GM12878 (cell line): ENCODE measurements at regions not wholly inside any gene's neighbourhood (a gene's known extent, or its start where the extent isn't known, plus 50 kb on each side); places are given as distances from the start of the nearest gene placed in this dataset.
A peak's percentile ranks its signal among the peaks of the same experiment; 100 is the strongest.

Experiments used
- ATAC-seq: fragments of 200-7000 bp; cut with Tn5 transposase; 3 replicates; pipeline ENCODE4 v1.9.1; 2020; ENCODE audit warnings: mild to moderate bottlenecking, moderate library complexity
- BruUV-seq: library from RNA; stranded (reverse); fragments of 400-500 nt; replicated peaks from 2 replicates; lab custom pipeline; 2021; lab: Mats Ljungman, UMichigan
- CTCF ChIA-PET: fragments of 300-600 bp; sonication (Branson Sonifier 250); formaldehyde crosslinking; extraction: SDS; loops from one replicate; lab custom pipeline; 2021; ENCODE audit warnings: inconsistent platforms; lab: Yijun Ruan, JAX
- POLR2A ChIA-PET: fragments of 350-600 bp; formaldehyde crosslinking; extraction: SDS; loops from one replicate; lab custom pipeline; 2021; ENCODE audit warnings: inconsistent platforms; lab: Charles Lee
- RAD21 ChIA-PET: fragments of 300-600 bp; sonication (Branson Sonifier 250); formaldehyde crosslinking; loops from one replicate; lab custom pipeline; 2023; ENCODE audit warnings: antibody characterized with exemption; ENCODE audit not compliant: unreplicated experiment; lab: Charles Lee
- SMC1A ChIA-PET: fragments of 300-600 bp; sonication (Branson Sonifier 250); formaldehyde crosslinking; loops from one replicate; lab custom pipeline; 2023; ENCODE audit not compliant: unreplicated experiment, uncharacterized antibody; lab: Charles Lee
- DNase-seq: peaks from one replicate; pipeline ENCODE4 v3.0.0-alpha.2; 2011; ENCODE audit warnings: low read depth, low spot score
- FAIRE-seq: peaks from 3 replicates; lab custom pipeline; 2011; peaks lifted over from hg19 to GRCh38; lab: Jason Lieb, UNC
- H2AFZ ChIP-seq: 2 replicates; pipeline ENCODE4 v1.6.0; 2011; ENCODE audit warnings: low read depth, low read length, control low read depth; ENCODE audit not compliant: control insufficient read depth
- H3K27ac ChIP-seq: 2 replicates; pipeline ENCODE4 v1.5.1; 2011; ENCODE audit warnings: control low read depth; ENCODE audit not compliant: control insufficient read depth, insufficient read depth
- H3K27me3 ChIP-seq, 2 experiments: replicated peaks in 1 of 2; 2 replicates each; pipeline versions ENCODE4 v1.6.0 to v1.6.1; 2011; ENCODE audit warnings: low read length in 1 of 2; ENCODE audit not compliant: control insufficient read depth in 2 of 2, insufficient read depth in 2 of 2
- H3K36me3 ChIP-seq, 2 experiments: 2 replicates each; pipeline ENCODE4 v1.5.1; 2011; ENCODE audit warnings: low read length in 1 of 2; ENCODE audit not compliant: control insufficient read depth in 2 of 2, insufficient read depth in 2 of 2
- H3K4me1 ChIP-seq: 2 replicates; pipeline ENCODE4 v1.6.1; 2011; ENCODE audit warnings: mild to moderate bottlenecking, low read length, moderate library complexity, mixed read lengths; ENCODE audit not compliant: control insufficient read depth, insufficient read depth
- H3K4me2 ChIP-seq: 2 replicates; pipeline ENCODE4 v1.6.0; 2011; ENCODE audit warnings: control low read depth; ENCODE audit not compliant: control insufficient read depth, insufficient read depth
- H3K4me3 ChIP-seq: fragments of 200-600 bp; sonication (generic); 2 replicates; pipeline ENCODE4 v1.5.1; 2016
- H3K79me2 ChIP-seq: 2 replicates; pipeline ENCODE4 v1.6.0; 2011; ENCODE audit warnings: low read length; ENCODE audit not compliant: control insufficient read depth, insufficient read depth
- H3K9ac ChIP-seq: 2 replicates; pipeline ENCODE4 v1.8.0; 2011; ENCODE audit warnings: low read length, control low read depth, mixed read lengths; ENCODE audit not compliant: control insufficient read depth, insufficient read depth
- H3K9me3 ChIP-seq: replicated peaks from 3 replicates; pipeline ENCODE4 v1.5.1; 2011; ENCODE audit warnings: mild to moderate bottlenecking, low read length; ENCODE audit not compliant: control insufficient read depth, insufficient read depth
- H4K20me1 ChIP-seq: 2 replicates; pipeline ENCODE4 v1.6.0; 2011; ENCODE audit not compliant: control insufficient read depth, insufficient read depth
- BCLAF1 ChIP-seq: fragments of 450-650 bp; IDR thresholded peaks from 2 replicates; pipeline ENCODE4 v1.6.1; 2017; ENCODE audit warnings: antibody characterized with exemption, mild to moderate bottlenecking, moderate library complexity
- CBX5 ChIP-seq: sonication (generic); IDR thresholded peaks from 2 replicates; pipeline ENCODE4 v1.6.1; 2016; ENCODE audit warnings: low read depth, moderate library complexity, mild to moderate bottlenecking, inconsistent platforms
- CEBPZ ChIP-seq: fragments of 150-350 bp; IDR thresholded peaks from 2 replicates; pipeline ENCODE4 v1.6.1; 2016; ENCODE audit warnings: low read depth, low read length
- CTCF ChIP-seq, 3 experiments: IDR thresholded peaks in 2 of 3; conservative IDR thresholded peaks in 1 of 3; 2 replicates each; pipeline ENCODE4 v1.5.1; 2011; ENCODE audit warnings: low read depth in 3 of 3, low read length in 3 of 3, mild to moderate bottlenecking in 3 of 3, control low read depth in 2 of 3, moderate library complexity in 2 of 3, inconsistent platforms in 1 of 3, mixed read lengths in 1 of 3; ENCODE audit not compliant: control insufficient read depth in 2 of 3, insufficient read depth in 1 of 3; ENCODE audit errors: extremely low read depth in 1 of 3
- HDAC6 ChIP-seq: fragments of 200-600 bp; sonication (generic); IDR thresholded peaks from one replicate; pipeline ENCODE4 v1.8.0; 2017; ENCODE audit warnings: antibody characterized with exemption; ENCODE audit not compliant: unreplicated experiment
- JUNB ChIP-seq: IDR thresholded peaks from 2 replicates; pipeline ENCODE4 v1.6.1; 2016; ENCODE audit warnings: antibody characterized with exemption, mild to moderate bottlenecking
- MAX ChIP-seq: IDR thresholded peaks from 2 replicates; pipeline ENCODE4 v1.6.1; 2012; ENCODE audit warnings: low read depth, low read length, improper control_type of control experiment
- NFYB ChIP-seq: IDR thresholded peaks from 2 replicates; pipeline ENCODE4 v1.6.1; 2011; ENCODE audit warnings: low read depth, mild to moderate bottlenecking, low read length, improper control_type of control experiment, moderate library complexity; ENCODE audit not compliant: insufficient read depth
- SMC3 ChIP-seq: IDR thresholded peaks from 2 replicates; pipeline ENCODE4 v1.6.1; 2011; ENCODE audit warnings: low read length, improper control_type of control experiment, borderline replicate concordance
- SREBF2 ChIP-seq: IDR thresholded peaks from 2 replicates; pipeline ENCODE4 v1.6.1; 2012; ENCODE audit warnings: mild to moderate bottlenecking, low read length
- SUPT20H ChIP-seq: IDR thresholded peaks from 2 replicates; pipeline ENCODE4 v1.6.1; 2011; ENCODE audit warnings: low read depth, mild to moderate bottlenecking, low read length, moderate library complexity, borderline replicate concordance; ENCODE audit not compliant: control insufficient read depth
- TAF1 ChIP-seq: IDR thresholded peaks from 2 replicates; pipeline ENCODE4 v1.6.1; 2011; ENCODE audit warnings: mild to moderate bottlenecking, low read depth, low read length, borderline replicate concordance
- WRNIP1 ChIP-seq: IDR thresholded peaks from 2 replicates; pipeline ENCODE4 v1.6.1; 2011; ENCODE audit warnings: low read depth, low read length, improper control_type of control experiment, borderline replicate concordance
- ZNF207 ChIP-seq: fragments of 450-650 bp; IDR thresholded peaks from 2 replicates; pipeline ENCODE4 v1.6.1; 2014; ENCODE audit warnings: antibody characterized with exemption, mild to moderate bottlenecking, borderline replicate concordance
- ZNF217 ChIP-seq: fragments of 450-650 bp; IDR thresholded peaks from 2 replicates; pipeline ENCODE4 v1.6.1; 2017; ENCODE audit warnings: antibody characterized with exemption, mild to moderate bottlenecking
- WGBS: methylation state at CpG from one replicate; pipeline ENCODE4 v1.1.6; 2016; ENCODE audit warnings: low lambda C conversion rate; ENCODE audit not compliant: insufficient replicate concordance, insufficient coverage; ENCODE audit errors: missing lambda C conversion rate; 5-methylcytosine and 5-hydroxymethylcytosine counted together
- in situ Hi-C: fragments of 300-500 bp; cut with MboI; formaldehyde crosslinking; loops from 9 replicates; pipeline ENCODE4 v1.14.3; 2018; ENCODE audit warnings: mixed read lengths
- intact Hi-C: fragments of 100-400 bp; cut with micrococcal nuclease; formaldehyde crosslinking; loops from one replicate; pipeline ENCODE4 v1.14.2; 2022; ENCODE audit not compliant: unreplicated experiment

- TF ChIP-seq SUPT20H (no peak), SMC3 (peak; percentile 18; the same call in 1 of the 2 replicates), CTCF (IDR thresholded peaks at IDR 0.05 in 2 of 3, conservative IDR thresholded peaks at IDR 0.05 in 1 of 3; ENCODE audit: control insufficient read depth in 2 of 3, extremely low read depth in 1 of 3, insufficient read depth in 1 of 3, low read depth in 3 of 3, low read length in 3 of 3) (peak in 1 of 3 experiments; percentile 17; a peak in 1 of 6 replicates)
Measured at GRCh38 chr2:219737270-219737691, 109.9 kb downstream of the SLC4A3 start (continued).

- H3K4me1 ChIP-seq = no peaks in the 10 kb centered on the region
- no peak for TF ChIP-seq TAF1
- no peak for TF ChIP-seq BCLAF1
- TF ChIP-seq MAX = no peak
- TF ChIP-seq ZNF207 = no peak
- TF ChIP-seq CEBPZ = no peak
- TF ChIP-seq WRNIP1 = no peak
- TF ChIP-seq CBX5 = no peak
- TF ChIP-seq SREBF2 = no peak
- TF ChIP-seq JUNB = no peak
- no peak for TF ChIP-seq ZNF217
- TF ChIP-seq NFYB = no peak
- TF ChIP-seq HDAC6 = no peak
Measured at GRCh38 chr2:219739066-219739465, 111.6 kb downstream of the SLC4A3 start.

More at GRCh38 chr2:219739066-219739465, 111.6 kb downstream of the SLC4A3 start:
- in situ Hi-C loops = no loop called here
- no peaks in the 10 kb centered on the region for H3K9me3 ChIP-seq
- no peaks in the 10 kb centered on the region for H3K36me3 ChIP-seq
- no peak for DNase-seq
- RAD21 ChIA-PET = no interaction called here
- no peak overlapping the region for H3K27ac ChIP-seq
- no peaks in the 10 kb centered on the region for H4K20me1 ChIP-seq
- H3K4me2 ChIP-seq = no peak overlapping the region
- 29% methylated on average over 4 of the region's 4 CpGs for WGBS
- SMC1A ChIA-PET = interaction anchor here (0.6 kb wide), 1 partner anchor 85 kb away, joined by 4 read pairs; no protein-coding TSS in a partner anchor
- H3K4me3 ChIP-seq = no peak overlapping the region
- no peak for ATAC-seq
- CTCF ChIA-PET = interaction anchor here (1.2 kb wide), 1 partner anchor 11 kb away, joined by 3 read pairs; no protein-coding TSS in a partner anchor
- no peak for FAIRE-seq
- BruUV-seq = no TSS peak
- no peak overlapping the region for H2AFZ ChIP-seq
- POLR2A ChIA-PET = no interaction called here
- no peaks in the 10 kb centered on the region; a peak in 1 of 4 replicates for H3K27me3 ChIP-seq
- intact Hi-C loops = no loop called here
- H3K9ac ChIP-seq = no peak overlapping the region
- no peaks in the 10 kb centered on the region for H3K79me2 ChIP-seq
